ENCODE measurements at regions not wholly inside any gene's neighbourhood (a gene's known extent, or its start where the extent isn't known, plus 50 kb on each side); places are given as distances from the start of the nearest gene placed in this dataset.

DNA sequence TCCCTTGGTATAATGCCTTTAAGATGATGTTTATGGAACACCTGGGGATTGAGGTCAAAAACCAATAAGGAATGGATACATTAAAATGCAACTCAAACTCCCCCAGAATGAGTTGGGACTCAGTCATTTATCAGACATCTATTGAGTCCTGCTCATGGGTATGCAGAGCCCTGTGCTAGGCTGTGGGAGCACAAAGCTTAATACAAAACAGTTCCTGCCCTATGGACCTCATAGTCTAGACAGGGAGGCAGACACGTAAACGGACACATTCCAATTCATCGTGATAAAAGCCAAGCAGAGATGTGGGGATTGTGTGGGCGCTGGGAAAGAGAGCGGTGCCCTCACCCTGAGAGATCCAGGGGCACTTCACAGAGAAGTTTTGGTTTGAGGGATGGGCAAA is 181.7 kb downstream of the PTEN start:
- no peaks in the 10 kb centered on the region for H3K36me3 Mint-ChIP-seq (ENCODE audit: low read depth)
- no peak for ATAC-seq
- no peak overlapping the region for H3K4me3 Mint-ChIP-seq
- DNase-seq: no peak
- H3K27ac Mint-ChIP-seq: no peak overlapping the region
- peaks cover 6% of the 10 kb centered on the region for H3K4me1 Mint-ChIP-seq
- H3K27me3 Mint-ChIP-seq: no peaks in the 10 kb centered on the region
- no peaks in the 10 kb centered on the region for H3K9me3 Mint-ChIP-seq

GRCh38 chr10:88045656-88046415 is 182.4 kb downstream of the PTEN start:
- H3K36me3 Mint-ChIP-seq (ENCODE audit: low read depth): no peaks in the 10 kb centered on the region
- H3K27ac Mint-ChIP-seq: no peak overlapping the region

DNA sequence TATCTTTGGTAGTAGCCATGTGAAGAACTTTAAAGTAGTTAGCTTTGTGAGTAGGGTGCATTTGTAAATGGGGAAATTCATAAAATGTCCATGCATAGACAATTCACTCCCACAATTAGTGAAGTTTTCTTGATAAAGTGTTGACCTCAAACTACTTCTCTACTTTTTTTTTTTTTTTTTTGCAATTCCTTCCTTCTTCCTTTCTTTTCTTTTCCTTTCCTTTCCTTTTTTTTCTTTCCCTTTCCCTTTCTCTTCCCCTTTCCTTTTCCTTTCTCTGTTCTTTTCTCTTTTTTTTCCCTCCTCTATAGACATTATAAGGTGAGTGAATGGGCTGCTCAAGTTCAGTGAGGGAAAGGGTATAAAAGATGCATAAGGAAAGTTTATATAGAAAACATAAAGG is 184.2 kb downstream of the PTEN start:
- ATAC-seq (no peak), DNase-seq (no peak)
- H3K4me1 Mint-ChIP-seq: peaks cover 6% of the 10 kb centered on the region
- no peak overlapping the region for H3K4me3 Mint-ChIP-seq
- no peaks in the 10 kb centered on the region for H3K27me3 Mint-ChIP-seq
- no peaks in the 10 kb centered on the region for H3K36me3 Mint-ChIP-seq (ENCODE audit: low read depth)
- H3K27ac Mint-ChIP-seq: no peak overlapping the region
- no peaks in the 10 kb centered on the region for H3K9me3 Mint-ChIP-seq

More at GRCh38 chr10:88045656-88046415, 182.4 kb downstream of the PTEN start:
- Mint-ChIP-seq H3K27me3 (no peaks in the 10 kb centered on the region), H3K4me1 (peaks cover 6% of the 10 kb centered on the region), H3K9me3 (no peaks in the 10 kb centered on the region), H3K4me3 (no peak overlapping the region)
- ATAC-seq: no peak
- no peak for DNase-seq

GRCh38 chr10:88048312-88048711 is 184.9 kb downstream of the PTEN start:
- no peaks in the 10 kb centered on the region for H3K36me3 Mint-ChIP-seq (ENCODE audit: low read depth)
- ATAC-seq (no peak), DNase-seq (no peak)
- no peaks in the 10 kb centered on the region for H3K27me3 Mint-ChIP-seq
- H3K4me1 Mint-ChIP-seq: peaks cover 6% of the 10 kb centered on the region
- H3K27ac Mint-ChIP-seq: no peak overlapping the region
- no peak overlapping the region for H3K4me3 Mint-ChIP-seq
- H3K9me3 Mint-ChIP-seq: no peaks in the 10 kb centered on the region

GRCh38 chr10:88049204-88049603 is 185.8 kb downstream of the PTEN start:
- DNase-seq (no peak), ATAC-seq (no peak)
- H3K4me3 Mint-ChIP-seq: no peak overlapping the region
- no peak overlapping the region for H3K27ac Mint-ChIP-seq
- no peaks in the 10 kb centered on the region for H3K36me3 Mint-ChIP-seq (ENCODE audit: low read depth)
- H3K9me3 Mint-ChIP-seq: no peaks in the 10 kb centered on the region
- H3K4me1 Mint-ChIP-seq: peaks cover 6% of the 10 kb centered on the region
- H3K27me3 Mint-ChIP-seq: no peaks in the 10 kb centered on the region

DNA sequence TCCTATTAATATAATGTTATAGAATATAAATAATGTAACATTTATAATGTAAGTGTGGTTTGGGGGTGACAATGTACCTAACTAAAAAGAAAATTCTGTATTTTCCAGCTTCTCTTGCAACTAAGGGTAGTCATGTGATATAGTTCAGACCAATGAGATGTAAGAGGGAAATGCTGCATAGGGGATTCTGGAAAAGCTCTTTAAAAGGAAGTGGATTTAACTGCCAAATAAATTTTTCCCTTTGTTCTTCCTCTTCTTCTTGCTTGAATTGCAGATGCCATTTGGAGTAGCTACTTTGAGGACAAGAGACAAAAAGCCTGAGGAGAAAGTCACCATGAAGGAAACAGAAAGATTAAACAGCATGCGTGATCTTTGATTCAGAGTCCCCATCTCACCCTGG is 194.3 kb downstream of the PTEN start:
- no peak overlapping the region for H3K4me3 Mint-ChIP-seq
- no peaks in the 10 kb centered on the region for H3K27me3 Mint-ChIP-seq
- H3K4me1 Mint-ChIP-seq: peaks cover 10% of the 10 kb centered on the region
- no peak for DNase-seq
- H3K36me3 Mint-ChIP-seq (ENCODE audit: low read depth): no peaks in the 10 kb centered on the region
- no peak overlapping the region for H3K27ac Mint-ChIP-seq
- no peak for ATAC-seq
- H3K9me3 Mint-ChIP-seq: no peaks in the 10 kb centered on the region

DNA sequence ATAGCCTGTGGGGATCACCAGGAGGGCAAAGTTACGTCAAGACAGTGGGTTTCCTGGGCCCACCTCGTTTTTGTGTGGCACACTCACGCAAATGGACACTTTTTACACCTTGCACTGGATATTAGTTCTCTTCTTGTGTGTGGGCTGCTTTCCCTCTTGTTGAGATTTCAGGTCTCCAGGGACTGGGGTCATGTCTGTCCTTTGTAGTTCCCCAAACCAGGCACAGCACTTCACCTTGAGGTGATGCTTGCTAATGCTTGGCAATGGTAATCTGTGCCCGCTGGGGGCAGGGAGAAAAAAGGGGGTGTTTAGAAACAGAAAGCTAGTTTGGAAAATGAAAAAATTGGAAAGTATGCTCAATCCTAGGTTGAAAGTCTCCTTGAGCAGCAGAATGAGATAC is 195.3 kb downstream of the PTEN start:
- peaks cover 20% of the 10 kb centered on the region for H3K4me1 Mint-ChIP-seq
- DNase-seq: no peak
- H3K4me3 Mint-ChIP-seq: no peak overlapping the region
- H3K27ac Mint-ChIP-seq: no peak overlapping the region
- no peak for ATAC-seq
- H3K36me3 Mint-ChIP-seq (ENCODE audit: low read depth): no peaks in the 10 kb centered on the region
- no peaks in the 10 kb centered on the region for H3K9me3 Mint-ChIP-seq
- no peaks in the 10 kb centered on the region for H3K27me3 Mint-ChIP-seq

DNA sequence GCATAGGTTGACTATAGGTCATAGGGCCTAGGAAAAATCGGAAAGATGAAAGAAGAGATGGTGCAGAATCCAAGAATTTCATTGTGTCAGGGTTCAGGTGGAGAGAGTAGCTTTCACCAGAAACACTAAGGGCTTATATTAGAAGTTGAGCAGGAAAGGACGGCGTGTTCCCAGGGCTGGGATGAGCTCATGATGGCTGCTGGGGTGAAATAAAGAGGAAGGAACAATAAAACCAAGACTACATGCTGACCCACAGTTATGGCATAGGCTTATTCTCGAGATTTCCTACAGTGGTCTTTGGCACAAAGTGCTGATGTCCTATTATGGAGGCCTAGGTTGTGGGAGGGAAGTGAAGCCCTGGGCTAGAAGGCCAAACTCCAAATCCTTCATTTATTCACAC is 195.8 kb downstream of the PTEN start:
- no peaks in the 10 kb centered on the region for H3K9me3 Mint-ChIP-seq
- no peak overlapping the region for H3K4me3 Mint-ChIP-seq
- DNase-seq: no peak
- no peak for ATAC-seq
- H3K4me1 Mint-ChIP-seq: peaks cover 23% of the 10 kb centered on the region
- no peak overlapping the region for H3K27ac Mint-ChIP-seq
- H3K36me3 Mint-ChIP-seq (ENCODE audit: low read depth): no peaks in the 10 kb centered on the region
- no peaks in the 10 kb centered on the region for H3K27me3 Mint-ChIP-seq

GRCh38 chr10:88060762-88061161 is 197.3 kb downstream of the PTEN start:
- H3K36me3 Mint-ChIP-seq (ENCODE audit: low read depth): no peaks in the 10 kb centered on the region
- no peaks in the 10 kb centered on the region for H3K27me3 Mint-ChIP-seq
- no peaks in the 10 kb centered on the region for H3K9me3 Mint-ChIP-seq
- H3K4me3 Mint-ChIP-seq: no peak overlapping the region
- no peak for DNase-seq
- H3K4me1 Mint-ChIP-seq: peaks cover 39% of the 10 kb centered on the region
- no peak for ATAC-seq
- no peak overlapping the region for H3K27ac Mint-ChIP-seq

DNA sequence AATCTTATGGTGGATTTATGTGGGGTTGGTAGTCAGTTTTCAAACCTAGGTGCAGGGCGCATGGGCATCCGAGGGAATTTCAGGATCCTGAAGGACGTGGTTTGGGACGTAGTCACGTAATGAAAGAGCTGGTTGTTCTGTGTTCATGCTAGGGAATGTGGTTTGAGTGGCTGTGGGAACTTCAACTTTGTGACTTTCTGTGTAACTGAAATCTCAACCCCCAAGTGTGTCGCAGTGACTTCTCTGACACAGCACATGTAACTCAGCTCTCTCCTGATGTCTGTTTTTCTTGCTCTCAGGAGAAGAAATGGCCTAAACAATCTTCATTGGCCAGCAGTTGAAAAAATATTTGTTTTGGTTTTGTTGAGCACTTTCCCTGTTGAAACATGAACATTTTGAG is 199.0 kb downstream of the PTEN start:
- no peak overlapping the region for H3K27ac Mint-ChIP-seq
- ATAC-seq (no peak), DNase-seq (no peak)
- peaks cover 55% of the 10 kb centered on the region for H3K4me1 Mint-ChIP-seq
- H3K4me3 Mint-ChIP-seq: no peak overlapping the region
- peaks cover 2% of the 10 kb centered on the region for H3K36me3 Mint-ChIP-seq (ENCODE audit: low read depth)
- H3K9me3 Mint-ChIP-seq: peaks cover 4% of the 10 kb centered on the region
- no peaks in the 10 kb centered on the region for H3K27me3 Mint-ChIP-seq

DNA sequence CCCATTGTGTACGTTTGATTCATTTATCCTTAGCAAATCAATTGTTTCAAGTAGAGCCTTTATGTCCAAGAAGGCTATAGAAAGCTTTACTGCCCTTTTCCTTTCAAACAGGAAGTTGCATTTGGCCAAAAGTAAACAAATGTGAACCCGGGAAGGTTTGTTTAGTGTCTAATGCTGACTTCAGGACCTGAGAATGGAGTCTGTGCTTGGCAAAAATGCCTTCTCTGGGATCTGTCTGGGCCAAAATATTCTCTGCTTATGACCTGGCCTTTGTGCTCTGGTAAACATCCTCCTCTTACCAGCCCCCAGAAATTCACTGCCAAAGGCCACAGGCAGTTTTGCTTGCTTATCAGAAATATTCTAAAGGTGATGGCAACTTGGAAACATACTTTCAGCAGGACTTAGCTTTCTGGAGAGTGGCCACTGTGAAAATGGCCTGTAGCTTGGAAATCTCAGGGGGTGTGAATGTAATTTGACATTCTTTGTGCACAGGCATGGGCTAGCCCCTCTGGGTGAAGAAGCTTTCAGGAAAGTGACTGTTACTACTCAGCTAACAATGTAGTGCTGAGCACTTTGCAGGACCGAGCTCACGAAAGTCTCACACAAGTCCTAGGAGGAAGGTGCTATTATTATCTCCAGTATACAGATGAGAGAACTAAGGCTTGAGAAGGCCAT is 199.5 kb downstream of the PTEN start:
- Mint-ChIP-seq H3K27ac (no peak overlapping the region), H3K4me1 (peaks cover 60% of the 10 kb centered on the region), H3K4me3 (no peak overlapping the region), H3K27me3 (peaks cover 1% of the 10 kb centered on the region), H3K9me3 (peaks cover 7% of the 10 kb centered on the region), H3K36me3 (ENCODE audit: low read depth) (peaks cover 2% of the 10 kb centered on the region)
- no peak for DNase-seq
- ATAC-seq: no peak

DNA sequence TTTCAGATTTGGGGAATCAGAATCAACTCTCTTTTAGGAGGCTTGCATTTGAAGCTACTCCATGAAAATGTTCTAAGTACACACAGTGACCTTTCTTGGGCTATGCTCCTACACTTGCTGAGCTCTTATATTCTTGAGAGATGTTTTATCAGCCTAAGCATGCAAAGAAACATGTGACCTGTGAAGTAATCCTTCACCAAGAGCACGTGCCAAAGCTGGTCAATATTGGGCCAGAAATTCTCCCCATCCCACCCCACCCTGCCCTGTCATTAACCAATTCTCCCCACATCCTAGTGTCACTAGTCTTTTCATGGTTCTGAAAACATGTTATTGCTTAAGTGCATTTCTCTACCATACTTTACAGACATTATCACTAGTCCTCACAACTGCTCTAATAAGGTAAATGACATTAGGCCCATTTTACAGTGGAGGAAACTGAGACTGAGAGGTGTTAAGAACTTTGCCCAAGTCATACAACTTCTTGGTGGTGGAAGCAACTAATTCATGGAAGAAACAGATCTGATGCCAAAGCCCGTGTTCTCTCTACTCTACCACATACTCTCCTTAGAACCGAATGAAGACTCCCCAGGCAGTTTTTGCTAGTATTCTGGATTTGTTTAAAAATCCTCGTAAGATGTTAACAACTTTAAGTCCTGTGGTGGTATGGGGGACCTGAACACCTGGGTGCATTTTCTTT is 200.6 kb downstream of the PTEN start:
- Mint-ChIP-seq H3K27me3 (peaks cover 1% of the 10 kb centered on the region), H3K9me3 (peaks cover 7% of the 10 kb centered on the region), H3K27ac (no peak overlapping the region), H3K4me1 (peaks cover 66% of the 10 kb centered on the region), H3K36me3 (ENCODE audit: low read depth) (peaks cover 2% of the 10 kb centered on the region), H3K4me3 (no peak overlapping the region)
- ATAC-seq (no peak), DNase-seq (no peak)

DNA sequence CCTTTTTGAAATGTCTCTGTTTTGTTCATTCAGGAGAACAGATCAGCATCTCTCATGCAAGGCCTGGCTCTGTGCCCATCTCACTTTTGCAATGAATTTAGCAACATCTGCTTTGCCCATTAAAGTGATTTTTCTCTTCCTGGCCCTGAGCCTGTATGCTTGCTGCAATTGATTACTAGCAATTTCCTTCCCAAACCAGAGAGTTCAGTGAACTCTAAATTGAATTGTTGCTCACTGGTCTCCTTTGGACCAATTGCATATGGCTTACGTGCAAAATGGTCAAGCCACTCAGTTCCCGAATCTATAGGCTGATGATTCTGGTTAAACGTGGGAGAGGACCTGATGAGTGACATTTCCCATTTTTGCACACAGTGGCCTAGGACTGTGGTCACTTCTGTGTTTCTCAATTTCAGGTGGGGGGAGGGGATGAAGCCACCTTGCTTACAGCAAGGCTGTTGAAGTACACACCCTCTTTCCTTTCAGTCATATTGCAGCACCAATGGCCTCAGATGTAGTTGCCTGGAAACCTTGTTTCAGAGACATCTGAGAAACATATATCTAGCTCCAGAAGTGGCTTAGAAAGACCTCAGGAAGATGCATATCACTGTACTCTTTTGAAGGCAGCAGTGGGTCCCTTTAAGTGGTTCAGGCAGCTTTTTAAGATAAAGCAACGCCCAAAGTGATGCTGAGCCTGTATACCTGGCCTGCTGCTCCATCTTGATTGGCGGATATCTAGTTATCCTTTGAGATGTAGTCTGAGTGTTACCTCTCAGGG is 201.4 kb downstream of the PTEN start:
- no peak overlapping the region for H3K27ac Mint-ChIP-seq
- peak; percentile 20 for DNase-seq
- peak overlapping the region; percentile 23 for H3K4me3 Mint-ChIP-seq
- peaks cover 1% of the 10 kb centered on the region for H3K27me3 Mint-ChIP-seq
- peaks cover 2% of the 10 kb centered on the region for H3K36me3 Mint-ChIP-seq (ENCODE audit: low read depth)
- ATAC-seq: peak; percentile 61
- H3K9me3 Mint-ChIP-seq: peaks cover 7% of the 10 kb centered on the region
- H3K4me1 Mint-ChIP-seq: peaks cover 73% of the 10 kb centered on the region

DNA sequence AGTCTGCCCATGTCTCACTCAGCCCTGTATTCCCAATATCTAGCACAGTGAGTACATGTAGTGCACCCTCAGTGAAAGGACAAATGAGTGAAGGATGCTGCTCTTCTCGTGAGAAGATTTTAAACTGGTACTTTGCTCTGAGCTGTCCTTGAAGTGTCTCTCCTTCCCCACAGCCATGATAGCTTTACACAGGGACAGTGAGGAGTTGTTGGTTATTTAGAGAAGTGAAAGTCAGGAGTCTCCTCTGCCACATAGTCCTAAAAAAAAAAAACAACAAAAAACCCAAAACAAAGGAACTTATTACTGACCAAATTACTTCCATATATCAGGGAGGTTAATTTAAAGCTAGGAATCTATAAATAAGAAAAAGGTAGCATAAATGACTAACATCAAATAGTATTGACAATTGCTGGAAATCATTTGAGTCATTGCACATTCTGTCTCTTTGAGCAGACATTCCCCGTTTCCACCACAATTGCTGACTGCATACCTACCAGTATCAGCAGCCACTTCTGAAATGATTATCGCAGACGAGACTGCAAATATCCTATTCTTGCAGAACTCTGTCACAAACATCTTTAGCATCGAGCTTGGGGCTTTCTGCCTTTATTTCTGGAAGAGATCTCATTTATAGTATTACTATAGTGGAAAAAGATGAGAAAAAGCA is 202.1 kb downstream of the PTEN start:
- ATAC-seq (peak; percentile 52), DNase-seq (no peak)
- H3K4me1 Mint-ChIP-seq: peaks cover 80% of the 10 kb centered on the region
- peaks cover 2% of the 10 kb centered on the region for H3K36me3 Mint-ChIP-seq (ENCODE audit: low read depth)
- peak overlapping the region; percentile 23 for H3K4me3 Mint-ChIP-seq
- H3K27me3 Mint-ChIP-seq: peaks cover 1% of the 10 kb centered on the region
- no peak overlapping the region for H3K27ac Mint-ChIP-seq
- H3K9me3 Mint-ChIP-seq: peaks cover 7% of the 10 kb centered on the region
